D341Med (cell line): ENCODE measurements at regions not wholly inside any gene's neighbourhood (a gene's known extent, or its start where the extent isn't known, plus 50 kb on each side); places are given as distances from the start of the nearest gene placed in this dataset.

ENCODE experiments used
- DNase-seq: peaks from one replicate; pipeline ENCODE4 v3.0.0; 2012; ENCODE audit warnings: low spot score

- no peak for DNase-seq
Measured at GRCh38 chr13:90177512-90177911, 1170.0 kb upstream of the MIR17HG start.

DNA sequence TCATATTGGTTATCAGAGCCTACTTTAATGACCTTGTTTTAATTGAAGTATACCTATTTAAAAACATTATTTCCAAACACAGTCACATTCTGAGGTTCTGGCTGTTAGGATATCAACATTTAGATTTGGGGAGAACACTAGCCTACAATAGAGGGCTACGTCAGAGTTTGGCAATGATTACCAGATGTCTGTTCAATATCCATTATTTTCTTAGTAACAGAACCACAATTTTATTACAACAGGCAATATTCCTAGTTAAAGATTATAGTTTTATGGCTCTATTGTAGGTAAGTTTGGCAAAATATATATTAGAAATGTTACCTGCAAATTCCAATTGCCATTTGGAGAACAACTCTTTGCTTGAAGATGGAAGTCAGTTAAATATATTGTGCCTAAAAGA is 1163.1 kb upstream of the MIR17HG start:
- no peak for DNase-seq

DNA sequence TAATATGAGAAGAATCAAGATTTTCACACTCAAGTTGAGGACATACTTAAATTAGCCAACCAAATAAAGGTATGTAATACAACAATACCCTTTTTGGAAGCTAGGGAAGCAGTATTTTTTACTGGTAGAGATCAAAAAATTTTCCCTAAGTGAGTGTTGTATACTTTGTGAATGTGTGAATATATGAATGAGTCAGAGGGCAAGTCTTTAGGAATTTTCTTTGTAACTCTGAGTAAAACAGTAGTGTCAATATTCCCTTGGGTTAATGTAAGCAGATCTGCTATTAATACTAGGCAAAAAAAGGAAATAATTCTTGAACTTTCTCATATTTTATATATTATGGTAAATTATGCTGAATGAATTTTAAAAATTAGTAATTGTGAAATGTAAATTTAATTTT is 1161.8 kb upstream of the MIR17HG start:
- no peak for DNase-seq

DNA sequence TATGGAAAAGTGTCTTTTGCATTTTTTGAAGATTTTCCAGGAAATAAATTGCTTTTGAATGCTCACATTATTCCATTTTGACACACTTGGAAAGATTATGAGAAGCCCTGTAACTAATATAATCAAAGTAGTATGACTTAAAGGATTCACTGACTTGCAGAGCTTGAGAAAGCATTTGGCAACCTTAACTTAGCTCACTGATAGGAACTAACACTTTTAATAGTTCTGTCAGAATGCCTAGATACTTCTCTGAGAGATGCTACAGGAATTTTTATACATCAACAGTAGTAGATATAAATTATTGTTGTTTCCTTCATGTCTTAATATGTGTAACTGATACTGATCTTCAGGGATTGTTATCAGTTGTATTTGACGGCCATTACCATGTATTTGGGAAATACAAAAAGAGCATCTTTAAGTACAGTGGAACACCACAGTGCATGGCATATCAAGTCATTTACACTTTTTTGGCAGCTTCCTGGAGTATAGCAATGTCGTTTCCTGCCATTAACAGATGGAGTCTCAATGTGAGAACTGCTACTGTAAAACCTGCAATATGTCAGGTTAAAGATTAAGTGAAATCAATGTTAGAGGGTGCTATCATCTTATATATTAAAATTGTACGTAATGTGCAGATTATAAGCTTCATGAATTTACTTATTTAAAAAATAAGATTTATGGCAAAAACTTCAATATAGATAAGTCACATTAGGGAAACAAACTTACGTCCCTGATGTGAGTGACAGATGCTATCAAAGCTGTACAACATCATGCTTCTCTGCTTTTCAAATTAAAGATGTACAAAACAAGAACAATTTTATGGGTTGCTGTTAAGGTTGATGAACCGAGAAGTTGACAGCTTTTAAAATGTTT is 1159.8 kb upstream of the MIR17HG start:
- DNase-seq, result no peak

GRCh38 chr13:90188351-90188636 is 1159.2 kb upstream of the MIR17HG start:
- no peak for DNase-seq

DNA sequence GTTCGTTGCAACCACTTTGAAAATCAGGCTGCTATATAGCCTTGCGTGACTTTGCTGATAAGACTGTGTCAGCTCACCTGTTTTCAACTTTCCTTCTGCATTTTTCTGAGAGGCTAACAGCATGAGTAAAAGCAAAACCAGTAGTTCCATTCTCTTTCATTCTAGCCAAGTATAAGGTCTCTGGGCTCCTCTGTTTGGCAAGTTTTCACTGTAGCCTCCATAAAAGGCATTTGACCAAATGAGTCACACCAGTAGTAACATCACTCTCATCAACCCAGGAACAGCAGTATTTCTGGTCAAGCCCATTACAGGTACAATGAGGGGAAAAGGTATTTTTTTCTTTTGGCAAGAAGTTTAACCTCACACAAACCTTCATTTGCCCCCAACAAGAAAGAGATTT is 1149.8 kb upstream of the MIR17HG start:
- no peak for DNase-seq

GRCh38 chr13:90201202-90201601 is 1146.3 kb upstream of the MIR17HG start:
- no peak for DNase-seq

- no peak for DNase-seq
Measured at GRCh38 chr13:90201676-90202460, 1145.6 kb upstream of the MIR17HG start.

DNA sequence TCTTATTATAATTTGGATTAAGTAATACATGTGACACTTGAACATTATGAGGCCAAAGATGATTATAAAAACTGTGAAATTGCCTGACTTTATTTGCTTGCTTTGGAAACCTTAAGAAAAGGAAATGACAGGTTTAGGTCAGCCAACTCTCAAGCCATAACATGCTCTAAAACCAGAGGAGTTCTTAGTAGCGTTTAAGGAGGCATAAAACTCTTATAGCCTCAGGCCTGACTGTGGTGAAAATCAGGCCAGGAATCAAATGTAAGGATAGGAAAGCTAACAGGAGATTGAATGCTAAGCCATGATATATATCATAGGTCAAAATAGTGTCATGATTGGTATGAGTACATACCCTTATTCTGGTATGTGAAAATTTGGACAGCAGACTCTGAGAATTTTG is 1142.4 kb upstream of the MIR17HG start:
- no peak for DNase-seq

- DNase-seq, result no peak
Measured at GRCh38 chr13:90205911-90206310, 1141.6 kb upstream of the MIR17HG start.

- no peak for DNase-seq
Measured at GRCh38 chr13:90217275-90217674, 1130.2 kb upstream of the MIR17HG start.

DNA sequence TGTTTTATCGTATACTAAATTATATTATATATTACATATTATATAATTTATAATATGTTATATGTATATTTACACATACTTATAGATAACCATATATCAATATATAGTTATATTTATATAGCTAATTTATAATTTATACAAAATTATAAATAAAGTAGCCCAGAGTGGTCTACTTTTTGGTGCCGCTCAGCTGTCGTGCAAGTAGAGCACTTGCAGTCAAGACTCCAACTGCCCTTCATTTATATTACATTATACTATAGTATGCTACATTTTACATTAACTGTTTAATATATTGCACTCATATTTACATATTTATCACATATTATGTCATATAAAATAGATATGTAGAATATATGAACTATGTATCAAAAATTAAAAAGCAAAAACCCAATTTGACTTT is 1124.7 kb upstream of the MIR17HG start:
- no peak for DNase-seq

- no peak for DNase-seq
Measured at GRCh38 chr13:90230311-90230710, 1117.2 kb upstream of the MIR17HG start.

DNA sequence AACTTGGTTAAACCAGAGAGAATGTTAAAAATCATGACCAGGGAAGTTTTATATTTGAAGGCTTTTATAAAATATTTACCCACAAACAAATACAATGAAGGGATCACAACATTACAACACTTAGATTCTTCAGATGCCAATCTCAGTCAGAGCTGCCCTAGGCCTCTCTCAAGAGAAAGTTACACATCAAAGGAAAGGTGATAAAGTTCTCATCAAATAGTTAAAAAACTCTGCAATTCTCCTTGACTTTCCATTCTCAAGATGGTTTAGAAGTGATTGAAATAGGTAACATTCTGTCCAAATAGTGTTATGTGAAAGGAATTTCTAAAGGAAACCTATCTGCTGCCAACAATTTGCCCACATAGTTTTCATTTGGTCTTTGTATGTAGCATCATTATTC is 1115.2 kb upstream of the MIR17HG start:
- DNase-seq, result no peak

DNA sequence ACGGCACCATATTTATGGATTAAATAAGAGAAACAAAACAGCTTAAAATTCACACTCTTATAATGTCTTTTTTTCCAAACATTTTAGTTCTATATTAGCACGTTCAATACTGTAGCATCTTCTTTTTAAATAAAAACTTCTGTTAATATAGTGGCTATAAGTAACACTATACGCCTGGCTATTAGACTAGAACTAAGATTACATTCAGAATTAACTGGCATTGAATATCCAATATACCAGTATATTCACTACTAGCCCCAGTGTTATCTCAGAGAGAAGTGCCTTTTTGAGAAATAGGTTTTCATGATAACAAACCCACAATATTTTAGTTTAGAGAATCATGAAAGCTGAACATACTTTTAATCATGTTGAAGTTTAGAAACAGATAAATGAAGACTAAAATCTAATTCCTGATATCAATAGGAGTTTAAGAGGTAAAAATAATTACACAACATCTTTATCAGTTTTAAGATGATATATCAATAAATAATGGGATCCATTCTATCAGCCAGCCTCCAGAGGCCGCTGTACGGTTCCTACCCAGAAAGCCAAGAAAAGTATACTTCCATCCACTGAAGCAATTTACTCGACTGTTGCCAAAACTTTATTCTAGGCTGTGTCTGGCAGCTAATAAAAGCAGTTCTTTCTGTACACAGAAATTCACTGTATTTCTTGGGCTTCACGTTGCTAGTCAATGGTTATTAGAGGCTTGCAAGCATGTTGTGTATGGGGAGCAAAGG is 1113.4 kb upstream of the MIR17HG start:
- no peak for DNase-seq

DNA sequence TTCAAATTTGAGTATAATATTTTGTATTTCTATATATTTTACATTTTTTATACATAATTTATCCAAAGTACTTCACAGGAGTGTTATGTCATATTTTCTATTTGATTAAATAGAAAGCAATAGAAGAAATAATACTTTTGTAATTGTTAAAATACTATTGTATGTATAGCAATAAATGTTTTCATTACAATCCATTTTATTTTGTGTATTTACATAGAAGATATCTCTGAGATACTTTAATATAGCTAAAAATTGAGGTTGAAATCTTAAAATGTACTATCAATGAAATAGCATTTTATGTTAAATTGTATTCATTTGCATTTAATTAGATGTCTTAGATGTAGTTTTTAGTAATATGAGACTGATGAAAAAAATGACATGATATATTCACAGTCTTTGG is 1109.6 kb upstream of the MIR17HG start:
- DNase-seq, result no peak

DNA sequence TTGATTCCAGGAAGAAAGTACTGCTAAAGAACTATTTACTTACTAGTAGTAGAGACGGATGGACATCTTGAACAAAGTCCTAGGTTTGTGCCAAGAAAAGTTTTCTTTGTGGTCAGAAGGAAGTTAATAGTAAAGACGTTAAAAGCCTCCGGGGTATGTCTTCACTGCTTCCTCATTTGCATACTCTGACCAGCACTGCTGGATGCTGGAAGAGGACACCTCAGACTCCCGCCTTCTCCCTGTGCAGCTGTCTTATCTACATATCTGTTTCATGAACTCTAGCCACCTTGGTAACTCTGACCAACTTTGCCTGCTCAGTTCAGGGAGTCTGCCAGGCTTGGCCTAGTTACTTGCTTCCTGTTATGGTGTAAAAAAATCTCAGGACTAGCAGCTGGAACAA is 1109.1 kb upstream of the MIR17HG start:
- no peak for DNase-seq

DNA sequence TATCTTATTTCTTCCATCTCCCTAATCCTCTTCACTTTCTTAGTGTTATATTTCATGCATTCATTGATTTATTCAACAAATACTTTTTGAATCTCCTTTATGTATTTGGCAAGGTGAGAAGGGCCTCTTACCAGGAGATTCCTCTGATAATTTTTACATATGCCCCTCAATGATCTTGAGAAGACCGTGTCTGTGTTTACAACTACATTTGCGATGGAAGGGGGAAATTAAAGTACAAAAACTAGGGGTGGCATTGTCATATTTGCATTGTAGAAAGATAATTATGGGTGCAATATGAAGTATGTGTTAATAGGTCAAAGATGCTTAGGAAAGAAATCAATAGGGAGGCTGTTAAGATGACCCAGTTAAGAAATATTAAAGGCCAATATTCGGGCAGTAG is 1108.4 kb upstream of the MIR17HG start:
- DNase-seq, result no peak

DNA sequence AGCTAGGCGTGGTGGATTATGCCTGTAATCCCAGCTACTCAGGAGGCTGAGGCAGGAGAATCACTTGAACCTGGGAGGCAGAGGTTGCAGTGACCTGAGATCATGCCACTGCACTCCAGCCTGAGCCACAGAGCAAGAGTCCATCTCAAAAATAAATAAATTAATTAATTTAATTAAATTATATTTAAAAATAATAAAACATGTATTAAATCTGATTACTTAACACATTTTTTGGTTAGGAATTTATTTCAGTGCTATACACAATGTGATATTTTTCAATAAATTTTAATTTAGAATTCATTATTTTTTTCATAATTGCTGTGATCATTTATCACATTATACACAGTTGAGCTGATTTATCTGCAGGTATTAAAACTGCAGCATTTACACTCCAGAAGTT is 1101.5 kb upstream of the MIR17HG start:
- DNase-seq, result no peak

DNA sequence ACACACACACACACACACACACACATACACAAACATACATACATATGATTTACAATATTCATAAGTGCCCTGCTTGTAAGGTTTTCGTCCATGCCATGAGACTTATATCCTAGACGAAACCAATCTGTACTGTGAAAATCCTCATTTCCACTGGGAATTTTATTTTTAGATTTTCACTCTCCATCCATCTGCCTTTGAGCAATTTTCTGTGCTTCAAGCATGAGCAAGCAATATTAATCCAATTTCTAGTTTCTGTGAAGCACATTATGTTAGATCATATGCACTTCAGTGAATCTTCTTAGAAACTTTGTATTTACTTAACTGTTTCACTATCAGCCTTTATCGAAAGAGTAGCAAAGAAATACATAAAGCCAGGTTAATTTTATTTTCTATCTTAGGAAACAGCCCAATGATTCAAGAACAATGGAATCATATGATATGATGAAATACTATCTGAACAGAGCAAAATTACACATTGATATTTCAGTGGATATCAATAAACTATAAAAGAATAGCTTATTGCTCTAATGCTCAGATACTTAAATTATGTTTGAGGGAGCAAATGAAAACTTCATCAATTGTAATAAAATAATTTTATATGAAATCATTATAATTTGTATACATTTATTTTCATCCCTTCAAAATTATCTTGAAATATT is 1100.7 kb upstream of the MIR17HG start:
- DNase-seq, result no peak

DNA sequence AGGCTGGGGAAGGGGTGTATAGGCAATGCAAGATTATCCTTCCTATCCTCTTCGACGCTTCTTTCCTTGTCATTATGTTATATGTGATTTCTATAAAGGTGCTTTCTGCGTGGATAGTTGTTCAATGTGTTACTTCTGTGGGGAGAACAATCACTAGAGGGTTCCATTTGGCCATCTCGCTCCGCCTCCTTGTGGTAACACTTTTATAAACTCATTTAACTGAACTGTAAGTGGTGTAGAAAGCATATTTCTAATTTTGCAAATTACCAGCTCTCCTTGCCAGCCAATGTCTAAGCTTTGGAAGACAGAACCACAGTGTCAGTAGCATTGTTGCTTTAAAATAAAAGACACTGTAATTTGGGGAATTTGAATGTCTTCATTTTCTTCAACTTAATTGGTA is 1093.7 kb upstream of the MIR17HG start:
- no peak for DNase-seq

- DNase-seq, result no peak
Measured at GRCh38 chr13:90254437-90254836, 1093.0 kb upstream of the MIR17HG start.
